Spleen (tissue), 11 donors: ENCODE measurements at regions not wholly inside any gene's neighbourhood (a gene's known extent, or its start where the extent isn't known, plus 50 kb on each side); places are given as distances from the start of the nearest gene placed in this dataset.

ENCODE experiments used
- DNase-seq: peaks from one replicate; pipeline ENCODE4 v3.0.0-alpha.2; 2020
- H3K27ac ChIP-seq, 8 donors: fragments of 200-600 bp; sonication (generic) in 7 of 8; 1 replicate in 4 of 8; 2 replicates in 4 of 8; pipeline versions ENCODE4 v1.5.0 to v1.8.0; 2016 to 2021; ENCODE audit warnings: inconsistent platforms in 4 of 8, mild to moderate bottlenecking in 4 of 8, moderate library complexity in 1 of 8
- H3K27me3 ChIP-seq, 7 donors: fragments of 200-600 bp; sonication (generic) in 6 of 7; replicated peaks in 1 of 7; 1 replicate in 4 of 7; 2 replicates in 3 of 7; pipeline versions ENCODE4 v1.5.0 to v1.8.0; 2016 to 2021; ENCODE audit warnings: inconsistent platforms in 3 of 7, mild to moderate bottlenecking in 1 of 7
- H3K36me3 ChIP-seq, 6 donors: fragments of 200-600 bp; sonication (generic) in 5 of 6; 1 replicate in 4 of 6; 2 replicates in 2 of 6; pipeline versions ENCODE4 v1.5.0 to v1.8.0; 2016 to 2021; ENCODE audit warnings: inconsistent platforms in 2 of 6
- H3K4me1 ChIP-seq, 6 donors: fragments of 200-600 bp; sonication (generic) in 5 of 6; 1 replicate in 3 of 6; 2 replicates in 3 of 6; pipeline versions ENCODE4 v1.5.0 to v1.8.0; 2016 to 2021; ENCODE audit warnings: inconsistent platforms in 3 of 6
- H3K4me3 ChIP-seq, 8 donors: fragments of 200-600 bp; sonication (generic) in 7 of 8; 1 replicate in 4 of 8; 2 replicates in 4 of 8; pipeline versions ENCODE4 v1.5.0 to v1.8.0; 2016 to 2021; ENCODE audit warnings: inconsistent platforms in 4 of 8, mild to moderate bottlenecking in 4 of 8, moderate library complexity in 2 of 8
- H3K9me3 ChIP-seq, 8 donors: fragments of 200-600 bp; sonication (generic) in 7 of 8; 1 replicate in 4 of 8; 2 replicates in 4 of 8; pipeline versions ENCODE4 v1.5.0 to v1.8.0; 2016 to 2021; ENCODE audit warnings: inconsistent platforms in 4 of 8
- POLR2A ChIP-seq, 3 donors: fragments of 450-650 bp; IDR thresholded peaks; one replicate each; pipeline ENCODE4 v1.5.1; 2017; ENCODE audit warnings: antibody characterized with exemption in 3 of 3, mild to moderate bottlenecking in 1 of 3
- POLR2AphosphoS5 ChIP-seq, 3 donors: sonication (generic); formaldehyde crosslinking; IDR thresholded peaks; one replicate each; pipeline ENCODE4 v1.5.1; 2017; ENCODE audit warnings: antibody characterized with exemption in 3 of 3
- WGBS, 5 donors: extraction: QIAGEN DNeasy Blood & Tissue Kit in 3 of 5; methylation state at CpG; one replicate each; pipeline versions ENCODE4 v1.1.5 to v1.1.7; 2013 to 2018; 5-methylcytosine and 5-hydroxymethylcytosine counted together
- intact Hi-C: fragments of 100-400 bp; cut with DNase I; formaldehyde crosslinking; loops from one replicate; pipeline ENCODE4 v1.15.0; 2023; ENCODE audit warnings: low total_unique reads
- TF ChIP-seq, protein P1 (sequence below), 11 experiments: fragments of 200-600 bp in 7 of 11; fragments of 450-650 bp in 4 of 11; sonication (generic) in 4 of 11; IDR thresholded peaks in 8 of 11; conservative IDR thresholded peaks in 3 of 11; 1 replicate in 7 of 11; 2 replicates in 4 of 11; pipeline versions ENCODE4 v1.4.0 to v1.8.0; 2016 to 2021; ENCODE audit warnings: antibody characterized with exemption in 11 of 11, inconsistent platforms in 4 of 11, mild to moderate bottlenecking in 1 of 11
- donor health status: healthy with polysubstance abuse.
- donor health status: DM: no; HTN: no; CAD: no; lungs with moderate emphysema.
- donor health status: DM: no; HTN: no; CAD: no.
- donor health status: Bipolar disorder and iron deficiency.
- donor health status: healthy.
- donor health status: DM: no; HTN: no; CAD: no.
- donor health status: DM: yes; HTN: yes; CAD: no.

DNA sequence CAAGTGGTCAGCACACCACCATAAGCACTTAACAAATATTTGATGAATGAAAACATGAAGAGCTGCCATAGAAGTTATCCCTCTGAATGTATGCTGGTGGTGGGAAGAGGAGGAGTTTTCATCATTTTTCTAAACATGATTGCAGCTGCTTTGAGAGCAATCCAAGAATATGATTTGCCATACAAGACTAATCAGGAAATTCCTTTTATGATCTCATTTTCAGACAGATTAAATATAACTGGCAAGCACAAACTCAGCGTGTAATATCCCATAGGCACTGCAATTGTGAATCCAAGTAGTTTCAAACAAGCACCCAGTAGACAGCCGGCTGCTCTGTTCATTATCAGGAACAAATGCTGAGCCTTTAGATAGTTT lies 505.7 kb upstream of the LUZP2 start:
- H3K9me3 ChIP-seq, result peaks cover 0 to 21% (median 0%) of the 10 kb centered on the region in 8 donors
- intact Hi-C loops, result loop anchor here (10.0 kb wide), 1 partner anchor 84 kb away; no protein-coding TSS in a partner anchor
- TF ChIP-seq POLR2A (IDR thresholded peaks at IDR 0.05), result no peak
- no peak for TF ChIP-seq POLR2AphosphoS5 (IDR thresholded peaks at IDR 0.05)
- TF ChIP-seq, protein P1, sequence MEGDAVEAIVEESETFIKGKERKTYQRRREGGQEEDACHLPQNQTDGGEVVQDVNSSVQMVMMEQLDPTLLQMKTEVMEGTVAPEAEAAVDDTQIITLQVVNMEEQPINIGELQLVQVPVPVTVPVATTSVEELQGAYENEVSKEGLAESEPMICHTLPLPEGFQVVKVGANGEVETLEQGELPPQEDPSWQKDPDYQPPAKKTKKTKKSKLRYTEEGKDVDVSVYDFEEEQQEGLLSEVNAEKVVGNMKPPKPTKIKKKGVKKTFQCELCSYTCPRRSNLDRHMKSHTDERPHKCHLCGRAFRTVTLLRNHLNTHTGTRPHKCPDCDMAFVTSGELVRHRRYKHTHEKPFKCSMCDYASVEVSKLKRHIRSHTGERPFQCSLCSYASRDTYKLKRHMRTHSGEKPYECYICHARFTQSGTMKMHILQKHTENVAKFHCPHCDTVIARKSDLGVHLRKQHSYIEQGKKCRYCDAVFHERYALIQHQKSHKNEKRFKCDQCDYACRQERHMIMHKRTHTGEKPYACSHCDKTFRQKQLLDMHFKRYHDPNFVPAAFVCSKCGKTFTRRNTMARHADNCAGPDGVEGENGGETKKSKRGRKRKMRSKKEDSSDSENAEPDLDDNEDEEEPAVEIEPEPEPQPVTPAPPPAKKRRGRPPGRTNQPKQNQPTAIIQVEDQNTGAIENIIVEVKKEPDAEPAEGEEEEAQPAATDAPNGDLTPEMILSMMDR (IDR thresholded peaks at IDR 0.05 in 8 of 11, conservative IDR thresholded peaks at IDR 0.05 in 3 of 11), result no peak
- H3K27me3 ChIP-seq, result no peaks in the 10 kb centered on the region
- WGBS, 5 donors, result 71 to 86% (median 74%) methylated on average over 2 of the region's 2 CpGs
- H3K4me3 ChIP-seq, result no peak overlapping the region
- no peaks in the 10 kb centered on the region for H3K36me3 ChIP-seq
- H3K4me1 ChIP-seq, result no peaks in the 10 kb centered on the region
- DNase-seq, result no peak
- no peak overlapping the region for H3K27ac ChIP-seq

DNA sequence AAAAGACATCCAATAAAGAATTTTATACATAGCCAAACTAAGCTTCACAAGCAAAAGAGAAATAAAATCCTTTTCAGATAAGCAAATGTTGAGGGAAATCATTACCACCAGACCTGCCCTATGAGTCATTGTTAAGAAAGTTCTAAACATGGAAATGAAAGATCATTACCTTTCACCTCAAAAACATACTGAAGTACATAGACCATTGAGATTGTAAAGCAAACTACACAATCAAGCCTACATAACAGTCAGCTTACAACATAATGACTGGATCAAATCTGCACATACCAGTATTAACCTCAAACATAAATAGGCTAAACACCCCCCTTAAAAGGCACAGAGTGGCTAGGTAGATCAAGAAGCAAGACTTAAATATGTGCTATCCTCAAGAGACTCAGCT lies 501.0 kb upstream of the LUZP2 start:
- no peaks in the 10 kb centered on the region for H3K27me3 ChIP-seq
- no peaks in the 10 kb centered on the region for H3K36me3 ChIP-seq
- TF ChIP-seq POLR2A (IDR thresholded peaks at IDR 0.05), result no peak
- TF ChIP-seq, protein P1 (IDR thresholded peaks at IDR 0.05 in 8 of 11, conservative IDR thresholded peaks at IDR 0.05 in 3 of 11), result no peak
- TF ChIP-seq POLR2AphosphoS5 (IDR thresholded peaks at IDR 0.05), result no peak
- intact Hi-C loops, result loop anchor here (10.0 kb wide), 1 partner anchor 79 kb away; no protein-coding TSS in a partner anchor
- H3K9me3 ChIP-seq, result peaks cover 0 to 53% (median 33%) of the 10 kb centered on the region in 8 donors
- no peak overlapping the region for H3K4me3 ChIP-seq
- DNase-seq, result no peak
- H3K27ac ChIP-seq, result no peak overlapping the region
- H3K4me1 ChIP-seq, result no peaks in the 10 kb centered on the region

DNA sequence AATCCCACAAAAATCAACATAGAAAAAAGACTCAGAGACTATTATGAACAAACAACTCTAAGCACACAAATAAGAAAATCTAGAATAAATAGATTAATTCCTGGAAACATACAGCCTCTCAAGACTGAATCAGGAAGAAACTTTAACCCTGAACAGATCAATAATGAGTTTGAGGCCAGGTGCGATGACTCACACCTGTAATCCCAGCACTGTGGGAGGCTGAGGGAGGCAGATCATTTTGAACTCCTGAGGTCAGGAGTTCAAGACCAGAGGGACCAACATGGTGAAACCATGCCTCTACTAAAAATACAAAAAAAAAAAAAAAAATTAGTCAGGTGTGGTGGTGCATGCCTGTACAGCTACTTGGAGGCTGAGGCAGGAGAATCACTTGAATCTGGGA lies 499.5 kb upstream of the LUZP2 start:
- H3K27me3 ChIP-seq, result no peaks in the 10 kb centered on the region
- no peak overlapping the region for H3K4me3 ChIP-seq
- H3K36me3 ChIP-seq, result no peaks in the 10 kb centered on the region
- no peak for DNase-seq
- no peak overlapping the region for H3K27ac ChIP-seq
- TF ChIP-seq, protein P1 (IDR thresholded peaks at IDR 0.05 in 8 of 11, conservative IDR thresholded peaks at IDR 0.05 in 3 of 11), result no peak
- TF ChIP-seq POLR2A (IDR thresholded peaks at IDR 0.05) (no peak), POLR2AphosphoS5 (IDR thresholded peaks at IDR 0.05) (no peak)
- intact Hi-C loops, result loop anchor here (10.0 kb wide), 1 partner anchor 77 kb away; no protein-coding TSS in a partner anchor
- no peaks in the 10 kb centered on the region for H3K4me1 ChIP-seq
- 83 to 100% (median 92%) methylated on average over 1 of the region's 1 CpG for WGBS, 5 donors
- H3K9me3 ChIP-seq, result peaks cover 0 to 53% (median 35%) of the 10 kb centered on the region in 8 donors

DNA sequence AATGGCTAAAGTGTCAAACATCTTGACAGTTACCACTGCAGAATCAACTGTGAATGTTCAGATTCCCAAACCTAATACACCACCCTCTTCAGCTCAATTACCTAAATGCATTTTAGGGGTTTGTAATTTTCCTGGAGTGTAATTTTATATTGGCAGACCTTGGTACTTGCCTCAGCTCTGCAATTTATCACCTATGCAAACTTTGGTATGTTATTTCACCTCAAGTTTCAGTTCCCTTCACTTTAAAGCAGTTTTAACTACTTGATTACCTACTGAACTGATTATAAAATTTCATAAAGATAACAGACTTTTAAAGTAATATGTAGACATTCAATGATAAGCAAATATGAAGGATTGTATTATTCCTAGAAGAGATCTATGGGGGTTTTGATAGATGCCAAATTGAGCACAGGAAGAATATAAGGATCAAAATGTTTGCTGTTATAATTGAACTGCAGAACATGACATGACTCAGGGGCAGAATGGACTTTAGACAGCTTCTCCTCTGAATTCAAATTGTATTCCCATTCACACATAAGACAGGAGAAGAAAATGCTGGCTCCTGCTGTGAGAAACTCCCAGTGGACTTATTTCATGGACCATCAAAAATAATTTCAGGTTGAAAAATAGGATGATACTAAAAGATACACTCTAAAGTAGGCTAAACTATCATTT lies 491.5 kb upstream of the LUZP2 start:
- intact Hi-C loops, result no loop called here
- no peaks in the 10 kb centered on the region for H3K4me1 ChIP-seq
- TF ChIP-seq POLR2A (IDR thresholded peaks at IDR 0.05) (no peak), POLR2AphosphoS5 (IDR thresholded peaks at IDR 0.05) (no peak)
- TF ChIP-seq, protein P1 (IDR thresholded peaks at IDR 0.05 in 8 of 11, conservative IDR thresholded peaks at IDR 0.05 in 3 of 11), result no peak

More for the DNA sequence above, 491.5 kb upstream of the LUZP2 start:
- Histone ChIP-seq H3K4me3 (no peak overlapping the region), H3K36me3 (no peaks in the 10 kb centered on the region), H3K27me3 (no peaks in the 10 kb centered on the region), H3K27ac (no peak overlapping the region), H3K9me3 (peaks cover 0 to 18% (median 3%) of the 10 kb centered on the region in 8 donors)
- DNase-seq, result no peak
